ENCODE measurements at regions not wholly inside any gene's neighbourhood (a gene's known extent, or its start where the extent isn't known, plus 50 kb on each side); places are given as distances from the start of the nearest gene placed in this dataset.

DNA sequence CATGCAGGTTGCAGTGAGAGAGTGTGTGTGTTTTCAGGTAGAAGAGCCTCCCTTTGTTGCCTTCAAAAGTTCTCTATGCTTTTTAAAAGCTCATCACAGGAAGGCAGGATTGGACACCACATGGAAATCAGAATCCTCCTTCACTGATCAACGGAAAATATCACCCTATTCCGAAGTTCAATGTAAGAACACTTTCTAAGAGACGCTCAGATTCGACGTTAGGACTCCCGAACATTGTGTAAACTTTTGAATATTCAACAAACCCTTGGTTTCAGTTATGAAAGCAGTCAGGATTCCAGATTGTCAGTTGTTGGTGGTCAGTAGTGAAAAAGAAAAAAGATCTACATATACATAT, 561.4 kb upstream of the ID2 start:
- TF ChIP-seq, protein P1, sequence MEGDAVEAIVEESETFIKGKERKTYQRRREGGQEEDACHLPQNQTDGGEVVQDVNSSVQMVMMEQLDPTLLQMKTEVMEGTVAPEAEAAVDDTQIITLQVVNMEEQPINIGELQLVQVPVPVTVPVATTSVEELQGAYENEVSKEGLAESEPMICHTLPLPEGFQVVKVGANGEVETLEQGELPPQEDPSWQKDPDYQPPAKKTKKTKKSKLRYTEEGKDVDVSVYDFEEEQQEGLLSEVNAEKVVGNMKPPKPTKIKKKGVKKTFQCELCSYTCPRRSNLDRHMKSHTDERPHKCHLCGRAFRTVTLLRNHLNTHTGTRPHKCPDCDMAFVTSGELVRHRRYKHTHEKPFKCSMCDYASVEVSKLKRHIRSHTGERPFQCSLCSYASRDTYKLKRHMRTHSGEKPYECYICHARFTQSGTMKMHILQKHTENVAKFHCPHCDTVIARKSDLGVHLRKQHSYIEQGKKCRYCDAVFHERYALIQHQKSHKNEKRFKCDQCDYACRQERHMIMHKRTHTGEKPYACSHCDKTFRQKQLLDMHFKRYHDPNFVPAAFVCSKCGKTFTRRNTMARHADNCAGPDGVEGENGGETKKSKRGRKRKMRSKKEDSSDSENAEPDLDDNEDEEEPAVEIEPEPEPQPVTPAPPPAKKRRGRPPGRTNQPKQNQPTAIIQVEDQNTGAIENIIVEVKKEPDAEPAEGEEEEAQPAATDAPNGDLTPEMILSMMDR (IDR thresholded peaks at IDR 0.05; ENCODE audit: low read length) = no peak
- TF ChIP-seq EZH2 (optimal IDR thresholded peaks at IDR 0.05; ENCODE audit: low read depth, low read length) (no peak), EZH2phosphoT487 (IDR thresholded peaks at IDR 0.05; ENCODE audit: low read length) (no peak)
